ENCODE measurements at regions not wholly inside any gene's neighbourhood (a gene's known extent, or its start where the extent isn't known, plus 50 kb on each side); places are given as distances from the start of the nearest gene placed in this dataset.
"Not testable (repeated sequence)": the region's sequence is repeated elsewhere in the genome, so short reads cannot be mapped to it uniquely, and the experiment has no call there.

GRCh38 chr11:92611157-92611556 is 358.3 kb upstream of the MTNR1B start:
- no peak for DNase-seq (ENCODE audit: low spot score in 2 of 2)
- H3K4me3 ChIP-seq (ENCODE audit: low read depth, poor library complexity, severe bottlenecking), result no peak overlapping the region
- WGBS, 2 donors, result 93% methylated on average over 4 of the region's 4 CpGs
- intact Hi-C loops (cut with DNase I; ENCODE audit: low total_unique reads), result no loop called here
- TF ChIP-seq POLR2A (IDR thresholded peaks at IDR 0.05), result no peak
- no peak for TF ChIP-seq CTCF (IDR thresholded peaks at IDR 0.05)

- WGBS, 2 donors, result 84 to 92% methylated on average over 10 of the region's 10 CpGs
- H3K4me3 ChIP-seq (ENCODE audit: low read depth, poor library complexity, severe bottlenecking); intact Hi-C loops (cut with DNase I; ENCODE audit: low total_unique reads); DNase-seq (ENCODE audit: low spot score in 2 of 2): not testable (repeated sequence)
Measured at GRCh38 chr11:92618020-92618419, 351.4 kb upstream of the MTNR1B start.

- intact Hi-C loops (cut with DNase I; ENCODE audit: low total_unique reads), result no loop called here
- WGBS, 2 donors, result 78 to 79% methylated on average over 1 of the region's 1 CpG
- no peak for DNase-seq (ENCODE audit: low spot score in 2 of 2)
- TF ChIP-seq CTCF (IDR thresholded peaks at IDR 0.05), result no peak
- no peak for TF ChIP-seq POLR2A (IDR thresholded peaks at IDR 0.05)
- H3K4me3 ChIP-seq (ENCODE audit: low read depth, poor library complexity, severe bottlenecking), result no peak overlapping the region
Measured at GRCh38 chr11:92623055-92623454, 346.4 kb upstream of the MTNR1B start.

GRCh38 chr11:92625894-92626293 is 343.6 kb upstream of the MTNR1B start:
- intact Hi-C loops (cut with DNase I; ENCODE audit: low total_unique reads), result no loop called here
- no peak for TF ChIP-seq CTCF (IDR thresholded peaks at IDR 0.05)
- TF ChIP-seq POLR2A (IDR thresholded peaks at IDR 0.05), result no peak
- H3K4me3 ChIP-seq (ENCODE audit: low read depth, poor library complexity, severe bottlenecking), result no peak overlapping the region
- WGBS, 2 donors, result 36 to 43% methylated on average over 1 of the region's 1 CpG
- no peak for DNase-seq (ENCODE audit: low spot score in 2 of 2)

- no peak for DNase-seq (ENCODE audit: low spot score in 2 of 2)
- 91 to 96% methylated on average over 1 of the region's 1 CpG for WGBS, 2 donors
- intact Hi-C loops (cut with DNase I; ENCODE audit: low total_unique reads), result no loop called here
- no peak for TF ChIP-seq CTCF (IDR thresholded peaks at IDR 0.05)
- TF ChIP-seq POLR2A (IDR thresholded peaks at IDR 0.05), result no peak
- no peak overlapping the region for H3K4me3 ChIP-seq (ENCODE audit: low read depth, poor library complexity, severe bottlenecking)
Measured at GRCh38 chr11:92626624-92627023, 342.8 kb upstream of the MTNR1B start.

GRCh38 chr11:92627615-92628256 is 341.7 kb upstream of the MTNR1B start:
- no peak for DNase-seq (ENCODE audit: low spot score in 2 of 2)
- intact Hi-C loops (cut with DNase I; ENCODE audit: low total_unique reads), result no loop called here
- no peak for TF ChIP-seq POLR2A (IDR thresholded peaks at IDR 0.05)
- no peak for TF ChIP-seq CTCF (IDR thresholded peaks at IDR 0.05)
- WGBS, 2 donors, result 84 to 88% methylated on average over 7 of the region's 7 CpGs
- H3K4me3 ChIP-seq (ENCODE audit: low read depth, poor library complexity, severe bottlenecking), result no peak overlapping the region
